Smooth muscle cell (in vitro differentiated cells): ENCODE measurements at regions not wholly inside any gene's neighbourhood (a gene's known extent, or its start where the extent isn't known, plus 50 kb on each side); places are given as distances from the start of the nearest gene placed in this dataset.

Source experiments
- DNase-seq: peaks from one replicate; lab custom pipeline; 2025; ENCODE audit not compliant: unreplicated experiment; lab: John Stamatoyannopoulos, UW
- H2AFZ ChIP-seq: fragments of 200-600 bp; sonication (generic); 2 replicates; pipeline ENCODE4 v1.6.0; 2016; ENCODE audit warnings: antibody characterized with exemption, low read depth, mild to moderate bottlenecking
- H3F3A ChIP-seq: fragments of 200-600 bp; sonication (generic); 2 replicates; pipeline ENCODE4 v1.6.0; 2017; ENCODE audit warnings: antibody characterized with exemption, low read depth
- H3K27ac ChIP-seq: fragments of 200-600 bp; sonication (generic); 2 replicates; pipeline ENCODE4 v1.5.1; 2016; ENCODE audit warnings: low read depth, mild to moderate bottlenecking
- H3K27me3 ChIP-seq: fragments of 200-600 bp; sonication (generic); 2 replicates; pipeline ENCODE4 v1.6.1; 2016; ENCODE audit warnings: low read depth, mild to moderate bottlenecking
- H3K36me3 ChIP-seq: fragments of 200-600 bp; sonication (generic); 2 replicates; pipeline ENCODE4 v1.5.1; 2016; ENCODE audit warnings: low read depth
- H3K4me1 ChIP-seq: fragments of 200-600 bp; sonication (generic); 2 replicates; pipeline ENCODE4 v1.5.1; 2016; ENCODE audit warnings: low read depth
- H3K4me2 ChIP-seq: fragments of 200-600 bp; sonication (generic); 2 replicates; pipeline ENCODE4 v1.6.0; 2016; ENCODE audit warnings: mild to moderate bottlenecking
- H3K4me3 ChIP-seq: fragments of 200-600 bp; sonication (generic); 2 replicates; pipeline ENCODE4 v1.5.1; 2016; ENCODE audit warnings: mild to moderate bottlenecking
- H3K79me2 ChIP-seq: fragments of 200-600 bp; sonication (generic); 2 replicates; pipeline ENCODE4 v1.6.0; 2016; ENCODE audit warnings: low read depth, mild to moderate bottlenecking
- H3K9ac ChIP-seq: fragments of 200-600 bp; sonication (generic); 2 replicates; pipeline ENCODE4 v1.6.0; 2016; ENCODE audit warnings: low read depth
- H3K9me3 ChIP-seq: fragments of 200-600 bp; sonication (generic); replicated peaks from 2 replicates; pipeline ENCODE4 v1.5.1; 2016; ENCODE audit warnings: low read depth
- H4K20me1 ChIP-seq: fragments of 200-600 bp; sonication (generic); 2 replicates; pipeline ENCODE4 v1.6.0; 2016; ENCODE audit warnings: low read depth
- CTCF ChIP-seq: fragments of 200-600 bp; sonication (generic); IDR thresholded peaks from 2 replicates; pipeline ENCODE4 v1.5.1; 2017; ENCODE audit warnings: borderline replicate concordance, mild to moderate bottlenecking, antibody characterized with exemption; ENCODE audit not compliant: insufficient read depth, poor library complexity, severe bottlenecking
- WGBS: methylation state at CpG from one replicate; pipeline ENCODE4 v1.1.7; 2016; ENCODE audit warnings: low lambda C conversion rate; 5-methylcytosine and 5-hydroxymethylcytosine counted together

GRCh38 chr3:78314327-78314726 lies 1274.4 kb downstream of the ROBO2 start:
- no peak overlapping the region for H3K9ac ChIP-seq
- WGBS: 67% methylated on average over 2 of the region's 2 CpGs
- no peak overlapping the region for H2AFZ ChIP-seq

GRCh38 chr3:78317774-78318173 lies 1277.9 kb downstream of the ROBO2 start:
- no peaks in the 10 kb centered on the region for H3K79me2 ChIP-seq
- H3K36me3 ChIP-seq: no peaks in the 10 kb centered on the region
- H4K20me1 ChIP-seq: no peaks in the 10 kb centered on the region
- H3K9ac ChIP-seq: no peak overlapping the region
- H3K4me1 ChIP-seq: no peaks in the 10 kb centered on the region
- no peak overlapping the region for H2AFZ ChIP-seq
- H3K4me2 ChIP-seq: no peak overlapping the region
- no peaks in the 10 kb centered on the region for H3K27me3 ChIP-seq
- no peak overlapping the region for H3K27ac ChIP-seq
- no peak overlapping the region for H3K4me3 ChIP-seq
- no peak for TF ChIP-seq CTCF
- WGBS: 96% methylated on average over 1 of the region's 1 CpG
- DNase-seq: no peak
- H3F3A ChIP-seq: no peaks in the 10 kb centered on the region
- H3K9me3 ChIP-seq: no peaks in the 10 kb centered on the region

More at GRCh38 chr3:78314327-78314726, 1274.4 kb downstream of the ROBO2 start:
- no peak for TF ChIP-seq CTCF
- H3K4me3 ChIP-seq: no peak overlapping the region
- H3K79me2 ChIP-seq: no peaks in the 10 kb centered on the region
- no peaks in the 10 kb centered on the region for H3F3A ChIP-seq
- no peaks in the 10 kb centered on the region for H3K36me3 ChIP-seq
- no peaks in the 10 kb centered on the region for H4K20me1 ChIP-seq
- H3K9me3 ChIP-seq: no peaks in the 10 kb centered on the region
- no peak overlapping the region for H3K27ac ChIP-seq
- H3K4me2 ChIP-seq: no peak overlapping the region
- H3K27me3 ChIP-seq: no peaks in the 10 kb centered on the region
- no peaks in the 10 kb centered on the region for H3K4me1 ChIP-seq
- DNase-seq: no peak

DNA sequence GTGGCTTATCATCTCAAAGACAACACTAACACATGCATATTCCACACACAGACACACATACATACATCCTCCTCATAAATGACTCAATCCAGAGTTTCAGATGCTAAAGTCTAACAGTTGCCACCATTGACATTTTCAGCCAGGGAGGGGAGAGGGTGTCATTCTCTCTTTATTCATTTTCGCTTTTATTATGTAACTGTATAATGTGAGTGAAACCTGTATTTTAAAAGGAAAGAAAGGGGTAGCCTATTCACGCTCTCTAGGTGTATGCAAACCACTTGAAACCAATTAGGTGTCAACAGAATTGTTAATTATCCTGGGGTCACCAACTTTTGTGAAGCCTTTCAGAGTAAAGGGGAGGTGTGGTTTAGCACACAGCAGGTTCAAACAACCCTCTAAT lies 1282.9 kb downstream of the ROBO2 start:
- DNase-seq: no peak
- Histone ChIP-seq H3K4me1 (no peaks in the 10 kb centered on the region), H2AFZ (no peak overlapping the region), H3K36me3 (no peaks in the 10 kb centered on the region), H3K79me2 (no peaks in the 10 kb centered on the region), H3F3A (no peaks in the 10 kb centered on the region), H3K4me2 (no peak overlapping the region), H3K27me3 (no peaks in the 10 kb centered on the region), H3K27ac (no peak overlapping the region), H4K20me1 (no peaks in the 10 kb centered on the region), H3K9me3 (no peaks in the 10 kb centered on the region), H3K4me3 (no peak overlapping the region), H3K9ac (no peak overlapping the region)
- TF ChIP-seq CTCF: no peak
- WGBS: 93% methylated on average over 2 of the region's 2 CpGs

DNA sequence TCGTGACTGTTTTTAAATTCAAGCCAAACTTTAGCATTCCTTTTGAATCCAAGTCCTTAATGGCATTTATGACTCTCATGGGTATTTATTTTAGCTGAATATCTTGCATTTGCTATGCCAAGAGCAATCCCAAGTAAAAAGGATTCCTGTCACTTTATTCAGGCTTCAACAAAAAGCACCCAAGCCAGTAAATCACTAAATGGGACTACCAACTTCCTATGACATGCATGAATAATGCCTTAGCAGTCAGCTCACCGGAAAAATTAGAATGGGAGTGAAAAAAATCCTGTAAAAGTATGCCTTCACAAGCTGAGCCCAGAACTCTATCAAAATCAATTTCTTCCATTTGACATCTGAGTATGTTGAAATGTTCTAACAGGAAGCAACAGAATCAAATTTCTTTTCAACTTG lies 1297.9 kb downstream of the ROBO2 start:
- H3K27ac ChIP-seq: no peak overlapping the region
- no peaks in the 10 kb centered on the region for H3F3A ChIP-seq
- no peak for DNase-seq
- 84% methylated on average over 2 of the region's 2 CpGs for WGBS
- H3K4me1 ChIP-seq: no peaks in the 10 kb centered on the region
- no peaks in the 10 kb centered on the region for H3K27me3 ChIP-seq
- TF ChIP-seq CTCF: no peak
- H3K79me2 ChIP-seq: no peaks in the 10 kb centered on the region
- H2AFZ ChIP-seq: no peak overlapping the region
- H3K4me2 ChIP-seq: no peak overlapping the region
- H3K9ac ChIP-seq: no peak overlapping the region
- H4K20me1 ChIP-seq: no peaks in the 10 kb centered on the region
- no peaks in the 10 kb centered on the region for H3K9me3 ChIP-seq
- no peaks in the 10 kb centered on the region for H3K36me3 ChIP-seq
- no peak overlapping the region for H3K4me3 ChIP-seq
